Keratinocyte (primary cell): ENCODE measurements at regions not wholly inside any gene's neighbourhood (a gene's known extent, or its start where the extent isn't known, plus 50 kb on each side); places are given as distances from the start of the nearest gene placed in this dataset.

Source experiments
- DNase-seq: peaks from one replicate; pipeline ENCODE4 v3.0.0-alpha.2; 2011; ENCODE audit warnings: low read depth, missing footprints, low spot score
- FAIRE-seq: peaks from 2 replicates; lab custom pipeline; 2011; peaks lifted over from hg19 to GRCh38; lab: Jason Lieb, UNC
- H2AFZ ChIP-seq: 2 replicates; pipeline ENCODE4 v1.6.0; 2012; ENCODE audit warnings: low read length, control low read depth, inconsistent platforms; ENCODE audit not compliant: control insufficient read depth
- H3K27ac ChIP-seq: 2 replicates; pipeline ENCODE4 v1.5.1; 2011; ENCODE audit warnings: low read length; ENCODE audit not compliant: control insufficient read depth, insufficient read depth
- H3K27me3 ChIP-seq: 3 replicates; pipeline ENCODE4 v1.6.0; 2011; ENCODE audit warnings: low read length; ENCODE audit not compliant: control insufficient read depth, insufficient read depth; ENCODE audit errors: extremely low read depth
- H3K36me3 ChIP-seq, 2 experiments: 2 replicates in 1 of 2; 3 replicates in 1 of 2; pipeline ENCODE4 v1.5.1; 2011; ENCODE audit warnings: low read length in 2 of 2, mild to moderate bottlenecking in 1 of 2; ENCODE audit not compliant: control insufficient read depth in 2 of 2, insufficient read depth in 2 of 2; ENCODE audit errors: extremely low read depth in 1 of 2
- H3K4me1 ChIP-seq: 3 replicates; pipeline ENCODE4 v1.5.1; 2011; ENCODE audit warnings: low read length; ENCODE audit not compliant: control insufficient read depth, insufficient read depth; ENCODE audit errors: extremely low read depth
- H3K4me2 ChIP-seq: 3 replicates; pipeline ENCODE4 v1.6.0; 2011; ENCODE audit warnings: low read depth, low read length; ENCODE audit not compliant: control insufficient read depth, insufficient read depth; ENCODE audit errors: extremely low read depth
- H3K4me3 ChIP-seq, 3 experiments: fragments of 200-600 bp in 1 of 3; sonication (generic) in 1 of 3; 2 replicates in 2 of 3; 3 replicates in 1 of 3; pipeline ENCODE4 v1.5.1; 2011 to 2016; ENCODE audit warnings: low read length in 3 of 3, mild to moderate bottlenecking in 3 of 3, control low read depth in 2 of 3, inconsistent platforms in 1 of 3, low read depth in 1 of 3, mixed read lengths in 1 of 3, mixed run types in 1 of 3, moderate library complexity in 1 of 3; ENCODE audit not compliant: control insufficient read depth in 2 of 3, insufficient read depth in 2 of 3; ENCODE audit errors: extremely low read depth in 1 of 3
- H3K79me2 ChIP-seq: 2 replicates; pipeline ENCODE4 v1.6.0; 2012; ENCODE audit warnings: low read length; ENCODE audit not compliant: control insufficient read depth, insufficient read depth
- H3K9ac ChIP-seq: 3 replicates; pipeline ENCODE4 v1.6.0; 2011; ENCODE audit warnings: low read length; ENCODE audit not compliant: control insufficient read depth, insufficient read depth; ENCODE audit errors: extremely low read depth
- H3K9me1 ChIP-seq: 3 replicates; pipeline ENCODE4 v1.6.0; 2011; ENCODE audit warnings: low read length; ENCODE audit not compliant: control insufficient read depth, insufficient read depth; ENCODE audit errors: extremely low read depth
- H3K9me3 ChIP-seq: 2 replicates; pipeline ENCODE4 v1.5.1; 2012; ENCODE audit warnings: low read depth, low read length; ENCODE audit not compliant: control insufficient read depth
- H4K20me1 ChIP-seq: 3 replicates; pipeline ENCODE4 v1.6.0; 2011; ENCODE audit warnings: low read length; ENCODE audit not compliant: control insufficient read depth, insufficient read depth; ENCODE audit errors: extremely low read depth
- EZH2 ChIP-seq: IDR thresholded peaks from one replicate; pipeline ENCODE4 v1.6.1; 2012; ENCODE audit warnings: inconsistent platforms, mild to moderate bottlenecking, low read length, moderate library complexity
- dilution Hi-C: fragments of 300-500 bp; cut with MboI; formaldehyde crosslinking; loops from one replicate; pipeline ENCODE4 v1.7.0; 2020; ENCODE audit warnings: low sequenced_read_pairs; ENCODE audit not compliant: extremely low pct_ligation_motif_present
- TF ChIP-seq, protein P1 (sequence below), 3 experiments: IDR thresholded peaks in 1 of 3; conservative IDR thresholded peaks in 1 of 3; optimal IDR thresholded peaks in 1 of 3; 2 replicates in 2 of 3; 3 replicates in 1 of 3; pipeline versions ENCODE3 to v1.5.1; 2011; ENCODE audit warnings: low read length in 3 of 3, mild to moderate bottlenecking in 3 of 3, moderate library complexity in 2 of 3, control low read depth in 1 of 3, inconsistent platforms in 1 of 3; ENCODE audit not compliant: insufficient read depth in 2 of 3; ENCODE audit errors: extremely low read depth in 1 of 3

DNA sequence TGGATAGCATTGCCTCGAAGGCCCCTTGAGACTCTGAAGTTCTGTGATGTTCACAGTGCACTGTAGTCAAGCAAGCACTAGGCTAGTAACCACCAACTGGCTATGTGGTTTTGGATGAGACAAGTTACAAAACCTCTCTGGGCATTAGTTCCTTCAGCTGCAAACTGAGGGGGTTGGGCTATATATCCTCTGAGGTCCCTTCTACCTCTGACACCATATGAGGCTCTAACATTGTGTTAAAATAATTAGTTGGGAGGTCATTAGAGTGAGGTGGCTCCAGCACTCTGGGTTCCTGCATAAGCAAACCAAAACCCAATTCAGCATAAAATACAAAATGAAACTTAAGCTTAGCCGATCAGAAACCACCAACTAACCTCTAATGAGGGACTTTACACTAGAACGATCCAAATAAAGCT, 209.5 kb upstream of the LRRN1 start:
- no peak overlapping the region for H3K4me2 ChIP-seq
- no peak overlapping the region for H3K4me3 ChIP-seq
- no peak overlapping the region for H3K27ac ChIP-seq
- no peak for DNase-seq
- H3K27me3 ChIP-seq, result no peaks in the 10 kb centered on the region
- no peak overlapping the region for H2AFZ ChIP-seq
- no peaks in the 10 kb centered on the region for H3K9me1 ChIP-seq
- H3K4me1 ChIP-seq, result no peaks in the 10 kb centered on the region
- dilution Hi-C loops, result no loop called here
- no peaks in the 10 kb centered on the region for H3K36me3 ChIP-seq
- H3K9ac ChIP-seq, result no peak overlapping the region
- no peaks in the 10 kb centered on the region for H3K9me3 ChIP-seq
- H4K20me1 ChIP-seq, result no peaks in the 10 kb centered on the region
- no peak for FAIRE-seq
- no peak for TF ChIP-seq EZH2
- TF ChIP-seq, protein P1, sequence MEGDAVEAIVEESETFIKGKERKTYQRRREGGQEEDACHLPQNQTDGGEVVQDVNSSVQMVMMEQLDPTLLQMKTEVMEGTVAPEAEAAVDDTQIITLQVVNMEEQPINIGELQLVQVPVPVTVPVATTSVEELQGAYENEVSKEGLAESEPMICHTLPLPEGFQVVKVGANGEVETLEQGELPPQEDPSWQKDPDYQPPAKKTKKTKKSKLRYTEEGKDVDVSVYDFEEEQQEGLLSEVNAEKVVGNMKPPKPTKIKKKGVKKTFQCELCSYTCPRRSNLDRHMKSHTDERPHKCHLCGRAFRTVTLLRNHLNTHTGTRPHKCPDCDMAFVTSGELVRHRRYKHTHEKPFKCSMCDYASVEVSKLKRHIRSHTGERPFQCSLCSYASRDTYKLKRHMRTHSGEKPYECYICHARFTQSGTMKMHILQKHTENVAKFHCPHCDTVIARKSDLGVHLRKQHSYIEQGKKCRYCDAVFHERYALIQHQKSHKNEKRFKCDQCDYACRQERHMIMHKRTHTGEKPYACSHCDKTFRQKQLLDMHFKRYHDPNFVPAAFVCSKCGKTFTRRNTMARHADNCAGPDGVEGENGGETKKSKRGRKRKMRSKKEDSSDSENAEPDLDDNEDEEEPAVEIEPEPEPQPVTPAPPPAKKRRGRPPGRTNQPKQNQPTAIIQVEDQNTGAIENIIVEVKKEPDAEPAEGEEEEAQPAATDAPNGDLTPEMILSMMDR (optimal IDR thresholded peaks at IDR 0.05 in 1 of 3, IDR thresholded peaks at IDR 0.05 in 1 of 3, conservative IDR thresholded peaks at IDR 0.05 in 1 of 3; ENCODE audit: extremely low read depth in 1 of 3, insufficient read depth in 2 of 3, low read length in 3 of 3), result no peak
- no peaks in the 10 kb centered on the region for H3K79me2 ChIP-seq

DNA sequence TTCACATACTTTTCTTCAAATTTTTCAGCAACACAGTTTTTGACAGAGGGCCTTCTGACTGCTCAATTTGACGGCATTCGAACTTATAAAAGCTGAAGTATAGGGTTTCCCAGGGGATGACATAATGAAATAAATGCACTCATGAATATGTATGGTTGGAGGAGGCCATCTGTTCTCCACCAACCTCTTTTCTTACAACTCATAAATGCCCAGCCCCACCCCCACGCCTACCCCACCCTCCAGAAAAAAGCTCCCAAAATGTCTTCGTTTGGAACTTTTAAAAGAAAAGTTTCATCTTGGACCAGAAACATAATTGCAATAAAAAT, 211.6 kb upstream of the LRRN1 start:
- dilution Hi-C loops, result no loop called here
- no peak overlapping the region for H3K9ac ChIP-seq
- H2AFZ ChIP-seq, result no peak overlapping the region
- H3K27me3 ChIP-seq, result no peaks in the 10 kb centered on the region
- no peaks in the 10 kb centered on the region for H3K9me3 ChIP-seq
- no peak for TF ChIP-seq EZH2
- TF ChIP-seq, protein P1 (optimal IDR thresholded peaks at IDR 0.05 in 1 of 3, IDR thresholded peaks at IDR 0.05 in 1 of 3, conservative IDR thresholded peaks at IDR 0.05 in 1 of 3; ENCODE audit: extremely low read depth in 1 of 3, insufficient read depth in 2 of 3, low read length in 3 of 3), result no peak
- H3K4me1 ChIP-seq, result no peaks in the 10 kb centered on the region
- DNase-seq (no peak), FAIRE-seq (no peak)
- no peaks in the 10 kb centered on the region for H3K79me2 ChIP-seq
- no peaks in the 10 kb centered on the region for H4K20me1 ChIP-seq
- no peaks in the 10 kb centered on the region for H3K36me3 ChIP-seq
- no peak overlapping the region for H3K27ac ChIP-seq
- no peak overlapping the region for H3K4me2 ChIP-seq
- no peaks in the 10 kb centered on the region for H3K9me1 ChIP-seq
- H3K4me3 ChIP-seq, result no peak overlapping the region
